ENCODE measurements at regions not wholly inside any gene's neighbourhood (a gene's known extent, or its start where the extent isn't known, plus 50 kb on each side); places are given as distances from the start of the nearest gene placed in this dataset.

- Mint-ChIP-seq H3K9me3 (no peaks in the 10 kb centered on the region), H3K4me1 (no peaks in the 10 kb centered on the region), H3K27me3 (ENCODE audit: insufficient read depth, low read depth, poor library complexity) (no peaks in the 10 kb centered on the region), H3K27ac (no peak overlapping the region), H3K4me3 (no peak overlapping the region), H3K36me3 (ENCODE audit: low read depth) (no peaks in the 10 kb centered on the region)
- H3K9me2 ChIP-seq (ENCODE audit: insufficient read depth), result peaks cover 7% of the 10 kb centered on the region; the same call in 1 of the 2 replicates
- H3K27me3 ChIP-seq (ENCODE audit: insufficient read depth), result no peaks in the 10 kb centered on the region
- H3K4me1 ChIP-seq (ENCODE audit: insufficient read depth), result no peaks in the 10 kb centered on the region
- no peak overlapping the region for H2AFZ ChIP-seq
- no peaks in the 10 kb centered on the region for H3K36me3 ChIP-seq (ENCODE audit: insufficient read depth)
- H3K27ac ChIP-seq (ENCODE audit: low read depth), result no peak overlapping the region
- no peak overlapping the region for H3K4me3 ChIP-seq
- TF ChIP-seq EZH2phosphoT487 (IDR thresholded peaks at IDR 0.05; ENCODE audit: unreplicated experiment), result no peak
- TF ChIP-seq, protein P1, sequence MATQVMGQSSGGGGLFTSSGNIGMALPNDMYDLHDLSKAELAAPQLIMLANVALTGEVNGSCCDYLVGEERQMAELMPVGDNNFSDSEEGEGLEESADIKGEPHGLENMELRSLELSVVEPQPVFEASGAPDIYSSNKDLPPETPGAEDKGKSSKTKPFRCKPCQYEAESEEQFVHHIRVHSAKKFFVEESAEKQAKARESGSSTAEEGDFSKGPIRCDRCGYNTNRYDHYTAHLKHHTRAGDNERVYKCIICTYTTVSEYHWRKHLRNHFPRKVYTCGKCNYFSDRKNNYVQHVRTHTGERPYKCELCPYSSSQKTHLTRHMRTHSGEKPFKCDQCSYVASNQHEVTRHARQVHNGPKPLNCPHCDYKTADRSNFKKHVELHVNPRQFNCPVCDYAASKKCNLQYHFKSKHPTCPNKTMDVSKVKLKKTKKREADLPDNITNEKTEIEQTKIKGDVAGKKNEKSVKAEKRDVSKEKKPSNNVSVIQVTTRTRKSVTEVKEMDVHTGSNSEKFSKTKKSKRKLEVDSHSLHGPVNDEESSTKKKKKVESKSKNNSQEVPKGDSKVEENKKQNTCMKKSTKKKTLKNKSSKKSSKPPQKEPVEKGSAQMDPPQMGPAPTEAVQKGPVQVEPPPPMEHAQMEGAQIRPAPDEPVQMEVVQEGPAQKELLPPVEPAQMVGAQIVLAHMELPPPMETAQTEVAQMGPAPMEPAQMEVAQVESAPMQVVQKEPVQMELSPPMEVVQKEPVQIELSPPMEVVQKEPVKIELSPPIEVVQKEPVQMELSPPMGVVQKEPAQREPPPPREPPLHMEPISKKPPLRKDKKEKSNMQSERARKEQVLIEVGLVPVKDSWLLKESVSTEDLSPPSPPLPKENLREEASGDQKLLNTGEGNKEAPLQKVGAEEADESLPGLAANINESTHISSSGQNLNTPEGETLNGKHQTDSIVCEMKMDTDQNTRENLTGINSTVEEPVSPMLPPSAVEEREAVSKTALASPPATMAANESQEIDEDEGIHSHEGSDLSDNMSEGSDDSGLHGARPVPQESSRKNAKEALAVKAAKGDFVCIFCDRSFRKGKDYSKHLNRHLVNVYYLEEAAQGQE (IDR thresholded peaks at IDR 0.05; ENCODE audit: unreplicated experiment), result no peak
- no peak for TF ChIP-seq ZNF114 (CRISPR knock-in tag; IDR thresholded peaks at IDR 0.05)
- TF ChIP-seq, protein P2, sequence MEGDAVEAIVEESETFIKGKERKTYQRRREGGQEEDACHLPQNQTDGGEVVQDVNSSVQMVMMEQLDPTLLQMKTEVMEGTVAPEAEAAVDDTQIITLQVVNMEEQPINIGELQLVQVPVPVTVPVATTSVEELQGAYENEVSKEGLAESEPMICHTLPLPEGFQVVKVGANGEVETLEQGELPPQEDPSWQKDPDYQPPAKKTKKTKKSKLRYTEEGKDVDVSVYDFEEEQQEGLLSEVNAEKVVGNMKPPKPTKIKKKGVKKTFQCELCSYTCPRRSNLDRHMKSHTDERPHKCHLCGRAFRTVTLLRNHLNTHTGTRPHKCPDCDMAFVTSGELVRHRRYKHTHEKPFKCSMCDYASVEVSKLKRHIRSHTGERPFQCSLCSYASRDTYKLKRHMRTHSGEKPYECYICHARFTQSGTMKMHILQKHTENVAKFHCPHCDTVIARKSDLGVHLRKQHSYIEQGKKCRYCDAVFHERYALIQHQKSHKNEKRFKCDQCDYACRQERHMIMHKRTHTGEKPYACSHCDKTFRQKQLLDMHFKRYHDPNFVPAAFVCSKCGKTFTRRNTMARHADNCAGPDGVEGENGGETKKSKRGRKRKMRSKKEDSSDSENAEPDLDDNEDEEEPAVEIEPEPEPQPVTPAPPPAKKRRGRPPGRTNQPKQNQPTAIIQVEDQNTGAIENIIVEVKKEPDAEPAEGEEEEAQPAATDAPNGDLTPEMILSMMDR (conservative IDR thresholded peaks at IDR 0.05; ENCODE audit: low read depth in 2 of 2), result no peak
- TF ChIP-seq, protein P3, sequence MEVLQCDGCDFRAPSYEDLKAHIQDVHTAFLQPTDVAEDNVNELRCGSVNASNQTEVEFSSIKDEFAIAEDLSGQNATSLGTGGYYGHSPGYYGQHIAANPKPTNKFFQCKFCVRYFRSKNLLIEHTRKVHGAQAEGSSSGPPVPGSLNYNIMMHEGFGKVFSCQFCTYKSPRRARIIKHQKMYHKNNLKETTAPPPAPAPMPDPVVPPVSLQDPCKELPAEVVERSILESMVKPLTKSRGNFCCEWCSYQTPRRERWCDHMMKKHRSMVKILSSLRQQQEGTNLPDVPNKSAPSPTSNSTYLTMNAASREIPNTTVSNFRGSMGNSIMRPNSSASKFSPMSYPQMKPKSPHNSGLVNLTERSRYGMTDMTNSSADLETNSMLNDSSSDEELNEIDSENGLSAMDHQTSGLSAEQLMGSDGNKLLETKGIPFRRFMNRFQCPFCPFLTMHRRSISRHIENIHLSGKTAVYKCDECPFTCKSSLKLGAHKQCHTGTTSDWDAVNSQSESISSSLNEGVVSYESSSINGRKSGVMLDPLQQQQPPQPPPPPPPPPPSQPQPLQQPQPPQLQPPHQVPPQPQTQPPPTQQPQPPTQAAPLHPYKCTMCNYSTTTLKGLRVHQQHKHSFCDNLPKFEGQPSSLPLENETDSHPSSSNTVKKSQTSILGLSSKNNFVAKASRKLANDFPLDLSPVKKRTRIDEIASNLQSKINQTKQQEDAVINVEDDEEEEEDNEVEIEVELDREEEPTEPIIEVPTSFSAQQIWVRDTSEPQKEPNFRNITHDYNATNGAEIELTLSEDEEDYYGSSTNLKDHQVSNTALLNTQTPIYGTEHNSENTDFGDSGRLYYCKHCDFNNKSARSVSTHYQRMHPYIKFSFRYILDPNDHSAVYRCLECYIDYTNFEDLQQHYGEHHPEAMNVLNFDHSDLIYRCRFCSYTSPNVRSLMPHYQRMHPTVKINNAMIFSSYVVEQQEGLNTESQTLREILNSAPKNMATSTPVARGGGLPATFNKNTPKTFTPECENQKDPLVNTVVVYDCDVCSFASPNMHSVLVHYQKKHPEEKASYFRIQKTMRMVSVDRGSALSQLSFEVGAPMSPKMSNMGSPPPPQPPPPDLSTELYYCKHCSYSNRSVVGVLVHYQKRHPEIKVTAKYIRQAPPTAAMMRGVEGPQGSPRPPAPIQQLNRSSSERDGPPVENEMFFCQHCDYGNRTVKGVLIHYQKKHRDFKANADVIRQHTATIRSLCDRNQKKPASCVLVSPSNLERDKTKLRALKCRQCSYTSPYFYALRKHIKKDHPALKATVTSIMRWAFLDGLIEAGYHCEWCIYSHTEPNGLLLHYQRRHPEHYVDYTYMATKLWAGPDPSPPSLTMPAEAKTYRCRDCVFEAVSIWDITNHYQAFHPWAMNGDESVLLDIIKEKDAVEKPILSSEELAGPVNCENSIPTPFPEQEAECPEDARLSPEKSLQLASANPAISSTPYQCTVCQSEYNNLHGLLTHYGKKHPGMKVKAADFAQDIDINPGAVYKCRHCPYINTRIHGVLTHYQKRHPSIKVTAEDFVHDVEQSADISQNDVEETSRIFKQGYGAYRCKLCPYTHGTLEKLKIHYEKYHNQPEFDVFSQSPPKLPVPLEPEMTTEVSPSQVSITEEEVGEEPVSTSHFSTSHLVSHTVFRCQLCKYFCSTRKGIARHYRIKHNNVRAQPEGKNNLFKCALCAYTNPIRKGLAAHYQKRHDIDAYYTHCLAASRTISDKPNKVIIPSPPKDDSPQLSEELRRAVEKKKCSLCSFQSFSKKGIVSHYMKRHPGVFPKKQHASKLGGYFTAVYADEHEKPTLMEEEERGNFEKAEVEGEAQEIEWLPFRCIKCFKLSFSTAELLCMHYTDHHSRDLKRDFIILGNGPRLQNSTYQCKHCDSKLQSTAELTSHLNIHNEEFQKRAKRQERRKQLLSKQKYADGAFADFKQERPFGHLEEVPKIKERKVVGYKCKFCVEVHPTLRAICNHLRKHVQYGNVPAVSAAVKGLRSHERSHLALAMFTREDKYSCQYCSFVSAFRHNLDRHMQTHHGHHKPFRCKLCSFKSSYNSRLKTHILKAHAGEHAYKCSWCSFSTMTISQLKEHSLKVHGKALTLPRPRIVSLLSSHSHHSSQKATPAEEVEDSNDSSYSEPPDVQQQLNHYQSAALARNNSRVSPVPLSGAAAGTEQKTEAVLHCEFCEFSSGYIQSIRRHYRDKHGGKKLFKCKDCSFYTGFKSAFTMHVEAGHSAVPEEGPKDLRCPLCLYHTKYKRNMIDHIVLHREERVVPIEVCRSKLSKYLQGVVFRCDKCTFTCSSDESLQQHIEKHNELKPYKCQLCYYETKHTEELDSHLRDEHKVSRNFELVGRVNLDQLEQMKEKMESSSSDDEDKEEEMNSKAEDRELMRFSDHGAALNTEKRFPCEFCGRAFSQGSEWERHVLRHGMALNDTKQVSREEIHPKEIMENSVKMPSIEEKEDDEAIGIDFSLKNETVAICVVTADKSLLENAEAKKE (CRISPR knock-in tag; IDR thresholded peaks at IDR 0.05), result no peak
- no peak for TF ChIP-seq JUNB (IDR thresholded peaks at IDR 0.05; ENCODE audit: unreplicated experiment)
- TF ChIP-seq ETS1 (IDR thresholded peaks at IDR 0.05), result no peak
- TF ChIP-seq CREB1 (CRISPR knock-in tag; IDR thresholded peaks at IDR 0.05; ENCODE audit: low read depth), result no peak
- TF ChIP-seq STAT1 (IDR thresholded peaks at IDR 0.05; ENCODE audit: unreplicated experiment), result no peak
- no peak for TF ChIP-seq ZNF331 (CRISPR knock-in tag; IDR thresholded peaks at IDR 0.05; ENCODE audit: low read depth)
- no peaks in the 10 kb centered on the region for H4K20me1 ChIP-seq (replicated peaks; ENCODE audit: insufficient read depth)
- no peaks in the 10 kb centered on the region for H3K79me2 ChIP-seq (replicated peaks; ENCODE audit: insufficient read depth)
- no peak overlapping the region for H3K4me2 ChIP-seq
- DNase-seq (ENCODE audit: low spot score) (no peak), ATAC-seq (no peak)
- H3F3A ChIP-seq (replicated peaks; ENCODE audit: low read depth), result no peaks in the 10 kb centered on the region
These were observed 159.9 kb upstream of the PEX5L start for GRCh38 chr3:180196658-180197057.

Measured in GM23338 (cell line).